HFFc6 (cell line): ENCODE measurements at regions not wholly inside any gene's neighbourhood (a gene's known extent, or its start where the extent isn't known, plus 50 kb on each side); places are given as distances from the start of the nearest gene placed in this dataset.

Experiments
- DNase-seq: peaks from one replicate; pipeline ENCODE4 v3.0.0-alpha.2; 2018
- H3K27ac Mint-ChIP-seq: 2 replicates; pipeline ENCODE4 v1.8.0; 2020; ENCODE audit warnings: mild to moderate bottlenecking, mixed read lengths
- H3K27me3 Mint-ChIP-seq: 2 replicates; pipeline ENCODE4 v1.8.0; 2021; ENCODE audit warnings: mild to moderate bottlenecking, moderate library complexity, mixed read lengths; ENCODE audit not compliant: insufficient read depth
- H3K36me3 Mint-ChIP-seq: 2 replicates; pipeline ENCODE4 v1.8.0; 2021; ENCODE audit warnings: low read depth, mixed read lengths
- H3K4me1 Mint-ChIP-seq: 2 replicates; pipeline ENCODE4 v1.8.0; 2020; ENCODE audit warnings: low read depth, mixed read lengths
- H3K4me3 Mint-ChIP-seq: 2 replicates; pipeline ENCODE4 v1.8.0; 2020; ENCODE audit warnings: mild to moderate bottlenecking, moderate library complexity, mixed read lengths
- H3K9me3 Mint-ChIP-seq: 2 replicates; pipeline ENCODE4 v1.8.0; 2020; ENCODE audit warnings: mild to moderate bottlenecking, mixed read lengths
- TF ChIP-seq, protein P1 (sequence below): fragments of 200-600 bp; sonication (generic); IDR thresholded peaks from 2 replicates; pipeline ENCODE4 v1.5.0; 2021; ENCODE audit warnings: antibody characterized with exemption, mild to moderate bottlenecking

DNA sequence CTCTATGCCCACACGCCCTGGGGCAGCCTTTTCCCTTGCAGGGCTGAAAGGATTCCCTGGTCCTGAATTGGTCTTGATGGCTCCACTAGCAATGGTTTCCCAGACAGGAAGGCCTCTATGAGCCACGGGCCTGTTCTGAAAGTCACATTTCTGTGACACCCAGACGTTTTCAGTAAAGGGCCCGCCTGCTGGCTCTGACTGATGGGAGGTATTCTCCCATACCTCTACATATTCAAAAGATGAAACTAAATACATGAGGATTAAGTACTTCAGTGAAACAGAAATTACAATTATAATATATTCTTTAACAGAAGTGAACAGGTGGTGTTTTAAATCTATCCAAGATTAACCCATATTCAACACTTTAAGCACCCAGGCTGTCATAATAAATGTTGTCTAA is 629.8 kb downstream of the CDH26 start:
- Mint-ChIP-seq H3K4me3 (no peak overlapping the region), H3K27me3 (no peaks in the 10 kb centered on the region), H3K36me3 (no peaks in the 10 kb centered on the region), H3K4me1 (no peaks in the 10 kb centered on the region), H3K27ac (no peak overlapping the region), H3K9me3 (peaks cover 40% of the 10 kb centered on the region)
- TF ChIP-seq, protein P1, sequence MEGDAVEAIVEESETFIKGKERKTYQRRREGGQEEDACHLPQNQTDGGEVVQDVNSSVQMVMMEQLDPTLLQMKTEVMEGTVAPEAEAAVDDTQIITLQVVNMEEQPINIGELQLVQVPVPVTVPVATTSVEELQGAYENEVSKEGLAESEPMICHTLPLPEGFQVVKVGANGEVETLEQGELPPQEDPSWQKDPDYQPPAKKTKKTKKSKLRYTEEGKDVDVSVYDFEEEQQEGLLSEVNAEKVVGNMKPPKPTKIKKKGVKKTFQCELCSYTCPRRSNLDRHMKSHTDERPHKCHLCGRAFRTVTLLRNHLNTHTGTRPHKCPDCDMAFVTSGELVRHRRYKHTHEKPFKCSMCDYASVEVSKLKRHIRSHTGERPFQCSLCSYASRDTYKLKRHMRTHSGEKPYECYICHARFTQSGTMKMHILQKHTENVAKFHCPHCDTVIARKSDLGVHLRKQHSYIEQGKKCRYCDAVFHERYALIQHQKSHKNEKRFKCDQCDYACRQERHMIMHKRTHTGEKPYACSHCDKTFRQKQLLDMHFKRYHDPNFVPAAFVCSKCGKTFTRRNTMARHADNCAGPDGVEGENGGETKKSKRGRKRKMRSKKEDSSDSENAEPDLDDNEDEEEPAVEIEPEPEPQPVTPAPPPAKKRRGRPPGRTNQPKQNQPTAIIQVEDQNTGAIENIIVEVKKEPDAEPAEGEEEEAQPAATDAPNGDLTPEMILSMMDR = no peak
- DNase-seq = no peak

DNA sequence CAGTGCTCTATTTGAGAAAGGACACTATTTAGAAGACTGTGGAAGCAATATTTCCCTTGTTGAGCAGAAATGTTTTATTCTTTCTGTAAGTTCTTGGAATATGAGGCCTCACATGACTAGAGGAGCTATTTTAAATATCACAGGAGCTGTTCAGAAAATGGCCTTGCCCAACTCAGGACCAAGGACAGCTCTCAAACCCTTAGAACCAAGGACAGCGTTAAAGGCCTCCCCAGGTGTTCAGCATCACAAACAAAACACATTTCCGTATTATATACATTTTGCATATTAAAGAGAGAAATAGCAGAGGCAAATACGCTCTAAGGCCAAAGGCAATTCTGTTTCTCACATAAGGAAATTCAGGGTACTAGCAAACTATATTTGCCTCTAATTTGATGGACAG is 631.4 kb downstream of the CDH26 start:
- no peaks in the 10 kb centered on the region for H3K36me3 Mint-ChIP-seq

GRCh38 chr20:60591172-60591799 is 633.1 kb downstream of the CDH26 start:
- Mint-ChIP-seq H3K36me3 (no peaks in the 10 kb centered on the region), H3K27ac (no peak overlapping the region), H3K4me3 (no peak overlapping the region), H3K9me3 (peaks cover 43% of the 10 kb centered on the region), H3K27me3 (no peaks in the 10 kb centered on the region), H3K4me1 (no peaks in the 10 kb centered on the region)
- DNase-seq = no peak
- TF ChIP-seq, protein P1 = no peak

More for the DNA sequence above, 631.4 kb downstream of the CDH26 start:
- Mint-ChIP-seq H3K4me1 (no peaks in the 10 kb centered on the region), H3K9me3 (peaks cover 43% of the 10 kb centered on the region), H3K27ac (no peak overlapping the region), H3K4me3 (no peak overlapping the region), H3K27me3 (no peaks in the 10 kb centered on the region)
- DNase-seq = no peak
- TF ChIP-seq, protein P1 = no peak

DNA sequence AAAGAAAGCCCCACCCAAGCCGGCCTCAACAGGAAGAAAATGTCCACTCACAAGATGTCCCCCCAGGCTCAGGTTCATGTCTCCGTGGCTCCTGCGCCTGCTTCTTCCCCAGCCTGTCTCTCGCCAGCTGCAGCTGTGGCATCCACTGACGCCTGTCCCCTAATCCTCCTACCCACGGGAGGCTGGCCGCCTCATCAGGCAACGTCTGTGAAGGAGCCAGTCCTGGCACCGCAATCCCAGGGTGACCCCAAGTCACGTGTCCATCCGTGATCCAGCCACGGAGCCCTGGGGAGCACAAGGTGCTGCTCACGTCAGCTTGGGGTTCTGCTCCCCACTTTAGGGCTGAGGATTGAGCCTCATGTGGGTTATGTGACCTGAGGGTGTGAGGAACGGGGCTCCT is 640.3 kb downstream of the CDH26 start:
- TF ChIP-seq, protein P1 = no peak
- DNase-seq = no peak
- no peaks in the 10 kb centered on the region; the same call in 1 of the 2 replicates for H3K36me3 Mint-ChIP-seq
- H3K27ac Mint-ChIP-seq = no peak overlapping the region
- no peak overlapping the region for H3K4me3 Mint-ChIP-seq
- H3K4me1 Mint-ChIP-seq = no peaks in the 10 kb centered on the region
- peaks cover 65% of the 10 kb centered on the region for H3K9me3 Mint-ChIP-seq
- no peaks in the 10 kb centered on the region for H3K27me3 Mint-ChIP-seq

- Mint-ChIP-seq H3K27ac (no peak overlapping the region), H3K4me1 (no peaks in the 10 kb centered on the region), H3K4me3 (no peak overlapping the region), H3K27me3 (no peaks in the 10 kb centered on the region), H3K9me3 (peaks cover 62% of the 10 kb centered on the region), H3K36me3 (no peaks in the 10 kb centered on the region; the same call in 1 of the 2 replicates)
- TF ChIP-seq, protein P1 = no peak
- DNase-seq = no peak
Observed at GRCh38 chr20:60599381-60599780, 641.2 kb downstream of the CDH26 start.
